Ishikawa (cell line): ENCODE measurements at regions not wholly inside any gene's neighbourhood (a gene's known extent, or its start where the extent isn't known, plus 50 kb on each side); places are given as distances from the start of the nearest gene placed in this dataset.

Experiments
- CEBPB ChIP-seq: IDR thresholded peaks from 2 replicates; pipeline ENCODE4 v1.6.1; 2012
- CREB1 ChIP-seq: IDR thresholded peaks from 2 replicates; pipeline ENCODE4 v1.6.1; 2012; ENCODE audit warnings: low read depth
- EGR1 ChIP-seq: IDR thresholded peaks from 2 replicates; pipeline ENCODE4 v1.6.1; 2012
- EP300 ChIP-seq: IDR thresholded peaks from 2 replicates; pipeline ENCODE4 v1.6.1; 2012; ENCODE audit warnings: borderline replicate concordance
- FOXM1 ChIP-seq: IDR thresholded peaks from 2 replicates; pipeline ENCODE4 v1.6.1; 2012; ENCODE audit warnings: low read depth, borderline replicate concordance
- MAX ChIP-seq: IDR thresholded peaks from 2 replicates; pipeline ENCODE4 v1.6.1; 2012
- NFIC ChIP-seq: IDR thresholded peaks from 2 replicates; pipeline ENCODE4 v1.6.1; 2012
- RAD21 ChIP-seq: IDR thresholded peaks from 2 replicates; pipeline ENCODE4 v1.6.1; 2012; ENCODE audit warnings: low read depth
- TAF1 ChIP-seq: IDR thresholded peaks from 2 replicates; pipeline ENCODE4 v1.6.1; 2012; ENCODE audit warnings: low read depth, mild to moderate bottlenecking
- TCF12 ChIP-seq: IDR thresholded peaks from 2 replicates; pipeline ENCODE4 v1.6.1; 2012; ENCODE audit warnings: low read depth
- TEAD4 ChIP-seq: IDR thresholded peaks from 2 replicates; pipeline ENCODE4 v1.6.1; 2012
- YY1 ChIP-seq: IDR thresholded peaks from 2 replicates; pipeline ENCODE4 v1.6.1; 2012; ENCODE audit warnings: low read depth
- ZBTB7A ChIP-seq: IDR thresholded peaks from 2 replicates; pipeline ENCODE4 v1.6.1; 2012; ENCODE audit warnings: low read depth
- TF ChIP-seq, protein P1 (sequence below): IDR thresholded peaks from 2 replicates; pipeline ENCODE4 v1.6.1; 2012
- TF ChIP-seq, protein P2 (sequence below): IDR thresholded peaks from 2 replicates; pipeline ENCODE4 v1.6.1; 2012; ENCODE audit warnings: low read depth, mild to moderate bottlenecking

DNA sequence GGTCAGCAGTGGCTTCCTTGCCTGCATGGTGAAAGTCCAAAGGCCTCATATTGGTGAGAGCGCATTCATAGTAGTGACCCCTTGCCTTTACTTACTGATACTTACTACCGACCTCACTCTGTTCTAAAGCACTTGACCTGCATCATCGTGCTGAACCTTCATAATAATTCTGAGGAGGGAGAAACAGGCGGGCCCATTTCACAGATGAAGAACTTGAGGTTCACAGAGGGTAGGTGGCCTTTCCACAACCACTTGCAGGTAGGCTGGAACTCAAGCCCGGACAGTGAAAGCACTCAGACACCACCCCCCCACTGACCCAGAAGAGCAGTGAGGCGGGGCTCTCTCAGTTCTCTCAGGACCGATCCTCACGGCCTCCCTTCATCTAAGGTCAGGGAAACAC, 149.4 kb upstream of the CHST15 start:
- TF ChIP-seq, protein P1, sequence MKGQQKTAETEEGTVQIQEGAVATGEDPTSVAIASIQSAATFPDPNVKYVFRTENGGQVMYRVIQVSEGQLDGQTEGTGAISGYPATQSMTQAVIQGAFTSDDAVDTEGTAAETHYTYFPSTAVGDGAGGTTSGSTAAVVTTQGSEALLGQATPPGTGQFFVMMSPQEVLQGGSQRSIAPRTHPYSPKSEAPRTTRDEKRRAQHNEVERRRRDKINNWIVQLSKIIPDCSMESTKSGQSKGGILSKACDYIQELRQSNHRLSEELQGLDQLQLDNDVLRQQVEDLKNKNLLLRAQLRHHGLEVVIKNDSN, result no peak
- TF ChIP-seq RAD21 (no peak), EGR1 (no peak), NFIC (no peak), CREB1 (no peak), TCF12 (no peak), FOXM1 (no peak), CEBPB (no peak), EP300 (no peak), MAX (no peak), TEAD4 (no peak), ZBTB7A (no peak)
- TF ChIP-seq, protein P2, sequence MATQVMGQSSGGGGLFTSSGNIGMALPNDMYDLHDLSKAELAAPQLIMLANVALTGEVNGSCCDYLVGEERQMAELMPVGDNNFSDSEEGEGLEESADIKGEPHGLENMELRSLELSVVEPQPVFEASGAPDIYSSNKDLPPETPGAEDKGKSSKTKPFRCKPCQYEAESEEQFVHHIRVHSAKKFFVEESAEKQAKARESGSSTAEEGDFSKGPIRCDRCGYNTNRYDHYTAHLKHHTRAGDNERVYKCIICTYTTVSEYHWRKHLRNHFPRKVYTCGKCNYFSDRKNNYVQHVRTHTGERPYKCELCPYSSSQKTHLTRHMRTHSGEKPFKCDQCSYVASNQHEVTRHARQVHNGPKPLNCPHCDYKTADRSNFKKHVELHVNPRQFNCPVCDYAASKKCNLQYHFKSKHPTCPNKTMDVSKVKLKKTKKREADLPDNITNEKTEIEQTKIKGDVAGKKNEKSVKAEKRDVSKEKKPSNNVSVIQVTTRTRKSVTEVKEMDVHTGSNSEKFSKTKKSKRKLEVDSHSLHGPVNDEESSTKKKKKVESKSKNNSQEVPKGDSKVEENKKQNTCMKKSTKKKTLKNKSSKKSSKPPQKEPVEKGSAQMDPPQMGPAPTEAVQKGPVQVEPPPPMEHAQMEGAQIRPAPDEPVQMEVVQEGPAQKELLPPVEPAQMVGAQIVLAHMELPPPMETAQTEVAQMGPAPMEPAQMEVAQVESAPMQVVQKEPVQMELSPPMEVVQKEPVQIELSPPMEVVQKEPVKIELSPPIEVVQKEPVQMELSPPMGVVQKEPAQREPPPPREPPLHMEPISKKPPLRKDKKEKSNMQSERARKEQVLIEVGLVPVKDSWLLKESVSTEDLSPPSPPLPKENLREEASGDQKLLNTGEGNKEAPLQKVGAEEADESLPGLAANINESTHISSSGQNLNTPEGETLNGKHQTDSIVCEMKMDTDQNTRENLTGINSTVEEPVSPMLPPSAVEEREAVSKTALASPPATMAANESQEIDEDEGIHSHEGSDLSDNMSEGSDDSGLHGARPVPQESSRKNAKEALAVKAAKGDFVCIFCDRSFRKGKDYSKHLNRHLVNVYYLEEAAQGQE, result no peak

DNA sequence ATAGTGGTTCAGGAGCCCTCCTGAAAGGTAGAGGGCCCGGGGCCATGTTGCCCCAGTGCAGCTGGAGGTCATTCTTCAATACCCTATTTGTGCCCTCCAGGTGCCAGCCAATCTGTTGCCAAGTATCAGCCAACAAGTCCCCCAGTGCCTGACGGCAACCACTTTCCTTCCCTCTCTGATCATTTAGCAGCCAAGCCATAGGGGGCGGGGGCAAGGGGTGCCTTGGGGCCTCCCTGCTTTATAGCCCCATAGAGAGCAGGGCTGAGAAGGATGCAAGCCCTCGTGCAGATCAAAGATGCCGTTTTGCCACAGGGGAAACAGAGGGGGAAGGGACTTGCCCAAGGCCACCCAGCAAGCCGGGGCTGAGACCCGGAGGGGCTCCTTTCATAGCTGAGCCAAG, 149.0 kb upstream of the CHST15 start:
- TF ChIP-seq EGR1, result no peak
- no peak for TF ChIP-seq CREB1
- TF ChIP-seq FOXM1, result no peak
- no peak for TF ChIP-seq CEBPB
- no peak for TF ChIP-seq TEAD4
- TF ChIP-seq, protein P1, result no peak
- no peak for TF ChIP-seq ZBTB7A
- TF ChIP-seq YY1, result no peak
- TF ChIP-seq MAX, result no peak
- no peak for TF ChIP-seq EP300
- TF ChIP-seq RAD21, result no peak
- TF ChIP-seq NFIC, result no peak
- no peak for TF ChIP-seq TAF1
- no peak for TF ChIP-seq TCF12
- TF ChIP-seq, protein P2, result no peak

DNA sequence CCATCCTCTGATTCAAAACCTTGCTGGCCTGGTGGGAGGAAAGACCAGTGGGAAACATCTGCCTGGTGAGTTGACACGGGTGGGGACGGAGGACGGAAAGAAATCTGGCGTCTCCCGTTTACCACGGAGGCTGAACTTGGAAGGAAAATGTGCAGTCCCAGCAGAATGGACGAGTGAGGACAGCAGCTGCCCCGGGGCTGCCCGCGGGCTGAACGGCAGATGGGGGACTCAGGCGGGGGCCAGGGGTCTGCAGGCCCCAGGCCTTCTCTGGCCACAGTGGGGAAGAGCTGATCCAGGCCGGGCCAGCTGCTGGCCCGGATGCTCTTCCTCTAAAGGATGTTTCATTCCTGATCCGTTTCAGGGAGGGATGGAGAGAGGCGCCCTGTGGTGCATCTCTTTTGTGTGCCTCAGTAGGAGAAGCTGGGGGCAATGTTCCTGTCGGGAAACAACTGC, 147.5 kb upstream of the CHST15 start:
- TF ChIP-seq MAX (no peak), RAD21 (no peak), YY1 (no peak), EP300 (no peak), TEAD4 (no peak), CEBPB (no peak), TCF12 (no peak), FOXM1 (no peak), NFIC (no peak), EGR1 (no peak), CREB1 (no peak), TAF1 (no peak), ZBTB7A (no peak)
- TF ChIP-seq, protein P1, result no peak
- TF ChIP-seq, protein P2, result no peak

- no peak for TF ChIP-seq FOXM1
- TF ChIP-seq EP300, result no peak
- TF ChIP-seq, protein P1, result no peak
- TF ChIP-seq, protein P2, result no peak
- no peak for TF ChIP-seq TCF12
- TF ChIP-seq TEAD4, result no peak
- TF ChIP-seq MAX, result no peak
- no peak for TF ChIP-seq CEBPB
- TF ChIP-seq ZBTB7A, result no peak
- TF ChIP-seq EGR1, result no peak
- TF ChIP-seq YY1, result no peak
- TF ChIP-seq RAD21, result no peak
- TF ChIP-seq TAF1, result no peak
- no peak for TF ChIP-seq NFIC
- TF ChIP-seq CREB1, result no peak
Measured at GRCh38 chr10:124239696-124240095, 146.3 kb upstream of the CHST15 start.
